ENCODE measurements at regions not wholly inside any gene's neighbourhood (a gene's known extent, or its start where the extent isn't known, plus 50 kb on each side); places are given as distances from the start of the nearest gene placed in this dataset.

- no peaks in the 10 kb centered on the region for H3K27me3 ChIP-seq (ENCODE audit: control insufficient read depth, insufficient read depth, low read length)
- no peak for TF ChIP-seq CTCF (IDR thresholded peaks at IDR 0.05; ENCODE audit: insufficient read depth, low read length, severe bottlenecking)
- H3K36me3 ChIP-seq (ENCODE audit: control insufficient read depth, insufficient read depth, low read length) = no peaks in the 10 kb centered on the region
- no peak for DNase-seq (ENCODE audit: low read depth)
- no peak for FAIRE-seq
- H3K4me3 ChIP-seq (ENCODE audit: low read depth, low read length) = no peak overlapping the region
Observed at GRCh38 chr12:34342048-34342447, 319.8 kb downstream of the ALG10 start.

DNA sequence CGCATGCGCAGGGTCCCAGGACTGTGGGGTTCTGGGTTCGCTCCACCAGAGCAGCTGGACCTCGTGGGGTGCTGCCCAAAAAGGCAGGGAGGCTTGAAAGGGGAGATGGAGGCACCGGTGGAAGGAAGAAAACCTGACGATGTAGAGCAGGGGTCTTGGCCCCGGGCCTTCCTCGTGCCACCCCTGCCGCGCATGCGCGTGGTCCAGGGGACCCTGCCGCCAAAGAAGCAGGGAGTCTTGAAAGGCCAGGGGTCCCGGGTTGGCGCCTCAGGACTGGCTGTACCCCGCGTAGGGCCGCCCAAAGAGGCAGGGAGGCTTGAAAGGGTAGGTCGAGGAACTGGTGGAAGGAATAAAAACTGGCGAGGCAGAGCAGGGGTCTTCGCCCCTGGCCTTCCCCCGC is 321.0 kb downstream of the ALG10 start:
- no peak overlapping the region for H3K4me3 ChIP-seq (ENCODE audit: low read depth, low read length)
- H3K36me3 ChIP-seq (ENCODE audit: control insufficient read depth, insufficient read depth, low read length) = no peaks in the 10 kb centered on the region
- DNase-seq (ENCODE audit: low read depth) (no peak), FAIRE-seq (no peak)
- no peaks in the 10 kb centered on the region for H3K27me3 ChIP-seq (ENCODE audit: control insufficient read depth, insufficient read depth, low read length)
- no peak for TF ChIP-seq CTCF (IDR thresholded peaks at IDR 0.05; ENCODE audit: insufficient read depth, low read length, severe bottlenecking)

GRCh38 chr12:34343766-34344165 is 321.5 kb downstream of the ALG10 start:
- H3K4me3 ChIP-seq (ENCODE audit: low read depth, low read length) = no peak overlapping the region
- DNase-seq (ENCODE audit: low read depth) (no peak), FAIRE-seq (no peak)
- no peaks in the 10 kb centered on the region for H3K27me3 ChIP-seq (ENCODE audit: control insufficient read depth, insufficient read depth, low read length)
- TF ChIP-seq CTCF (IDR thresholded peaks at IDR 0.05; ENCODE audit: insufficient read depth, low read length, severe bottlenecking) = no peak
- H3K36me3 ChIP-seq (ENCODE audit: control insufficient read depth, insufficient read depth, low read length) = no peaks in the 10 kb centered on the region

- TF ChIP-seq CTCF (IDR thresholded peaks at IDR 0.05; ENCODE audit: insufficient read depth, low read length, severe bottlenecking) = no peak
- no peaks in the 10 kb centered on the region for H3K27me3 ChIP-seq (ENCODE audit: control insufficient read depth, insufficient read depth, low read length)
- H3K36me3 ChIP-seq (ENCODE audit: control insufficient read depth, insufficient read depth, low read length) = no peaks in the 10 kb centered on the region
- no peak overlapping the region for H3K4me3 ChIP-seq (ENCODE audit: low read depth, low read length)
- FAIRE-seq (no peak), DNase-seq (ENCODE audit: low read depth) (no peak)
Observed at GRCh38 chr12:34344851-34345522, 322.7 kb downstream of the ALG10 start.

DNA sequence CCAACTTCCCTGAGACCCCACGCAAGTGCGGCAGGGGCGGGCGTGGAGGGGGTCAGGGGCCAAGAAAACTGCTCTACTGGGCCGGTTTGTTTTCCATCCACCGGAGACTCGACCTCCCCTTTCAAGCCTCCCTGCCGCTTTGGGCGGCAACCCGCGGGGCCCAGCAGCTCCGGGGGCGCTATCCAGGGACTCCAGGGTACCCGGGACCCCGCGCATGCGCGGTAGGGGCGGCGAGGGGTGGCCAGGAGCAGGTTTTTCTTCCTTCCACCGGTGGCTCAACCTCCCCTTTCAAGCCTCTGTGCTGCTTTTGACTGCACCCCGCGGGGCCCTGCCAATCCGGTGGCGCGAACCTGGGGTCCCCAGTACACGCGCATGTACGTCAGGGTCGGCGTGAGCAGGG is 323.5 kb downstream of the ALG10 start:
- no peak for DNase-seq (ENCODE audit: low read depth)
- H3K4me3 ChIP-seq (ENCODE audit: low read depth, low read length) = no peak overlapping the region
- TF ChIP-seq CTCF (IDR thresholded peaks at IDR 0.05; ENCODE audit: insufficient read depth, low read length, severe bottlenecking) = no peak
- H3K27me3 ChIP-seq (ENCODE audit: control insufficient read depth, insufficient read depth, low read length) = no peaks in the 10 kb centered on the region
- FAIRE-seq = no peak
- no peaks in the 10 kb centered on the region for H3K36me3 ChIP-seq (ENCODE audit: control insufficient read depth, insufficient read depth, low read length)
